OCI-LY7 (cell line): ENCODE measurements at regions not wholly inside any gene's neighbourhood (a gene's known extent, or its start where the extent isn't known, plus 50 kb on each side); places are given as distances from the start of the nearest gene placed in this dataset.

Experiments used
- BruUV-seq: library from RNA; stranded (reverse); fragments of 400-500 nt; replicated peaks from 2 replicates; lab custom pipeline; 2021; lab: Mats Ljungman, UMichigan
- CTCF ChIA-PET: fragments of 300-600 bp; sonication (Branson Sonifier 250); formaldehyde crosslinking; loops from one replicate; lab custom pipeline; 2022; ENCODE audit warnings: antibody characterized with exemption; ENCODE audit not compliant: unreplicated experiment; lab: Charles Lee
- POLR2A ChIA-PET: fragments of 300-600 bp; sonication (Branson Sonifier 250); formaldehyde crosslinking; loops from one replicate; lab custom pipeline; 2022; ENCODE audit warnings: antibody characterized with exemption; lab: Charles Lee
- DNase-seq: peaks from one replicate; pipeline ENCODE4 v3.0.0-alpha.2; 2015; ENCODE audit warnings: low spot score
- H2AFZ ChIP-seq: fragments of 200-600 bp; sonication (generic), shearing (Covaris generic); 2 replicates; pipeline ENCODE4 v1.6.1; 2014; ENCODE audit warnings: mild to moderate bottlenecking, antibody characterized with exemption, low read length, moderate library complexity
- H3K27ac ChIP-seq: fragments of 200-600 bp; sonication (generic); 2 replicates; pipeline ENCODE4 v1.5.1; 2014; ENCODE audit warnings: mixed run types, low read depth, mild to moderate bottlenecking, moderate library complexity, low read length, inconsistent platforms; ENCODE audit not compliant: poor library complexity, severe bottlenecking
- H3K36me3 ChIP-seq: fragments of 200-600 bp; sonication (generic); 2 replicates; pipeline ENCODE4 v1.6.1; 2014; ENCODE audit warnings: mild to moderate bottlenecking, antibody characterized with exemption, low read length, moderate library complexity, mixed read lengths; ENCODE audit not compliant: insufficient read depth
- H3K4me1 ChIP-seq: fragments of 200-600 bp; sonication (generic); 2 replicates; pipeline ENCODE4 v1.5.1; 2014; ENCODE audit warnings: mild to moderate bottlenecking, low read length; ENCODE audit not compliant: insufficient read depth, poor library complexity, severe bottlenecking
- H3K4me2 ChIP-seq: fragments of 200-600 bp; sonication (generic); 2 replicates; pipeline ENCODE4 v1.6.1; 2014; ENCODE audit warnings: mild to moderate bottlenecking, low read length
- H3K4me3 ChIP-seq: fragments of 200-600 bp; sonication (generic); 2 replicates; pipeline ENCODE4 v1.5.1; 2014; ENCODE audit warnings: mild to moderate bottlenecking, low read depth, low read length; ENCODE audit not compliant: poor library complexity, severe bottlenecking
- H3K79me2 ChIP-seq: fragments of 200-600 bp; sonication (generic); 2 replicates; pipeline ENCODE4 v1.6.1; 2016; ENCODE audit warnings: low read depth, mild to moderate bottlenecking, low read length, moderate library complexity, mixed read lengths; ENCODE audit not compliant: insufficient read depth
- H3K9me2 ChIP-seq: fragments of 200-600 bp; sonication (generic); 2 replicates; pipeline ENCODE4 v1.6.1; 2016; ENCODE audit warnings: mild to moderate bottlenecking, low read length, mixed read lengths; ENCODE audit not compliant: insufficient read depth
- H3K9me3 ChIP-seq: fragments of 200-600 bp; sonication (generic); 2 replicates; pipeline ENCODE4 v1.6.1; 2014; ENCODE audit warnings: mild to moderate bottlenecking, mixed run types, low read length, mixed read lengths
- H4K20me1 ChIP-seq: fragments of 200-600 bp; sonication (generic); 2 replicates; pipeline ENCODE4 v1.6.1; 2014; ENCODE audit warnings: mild to moderate bottlenecking, antibody characterized with exemption, low read length, moderate library complexity, mixed read lengths; ENCODE audit not compliant: insufficient read depth
- CTCF ChIP-seq: fragments of 200-600 bp; sonication (generic); conservative IDR thresholded peaks from 2 replicates; pipeline ENCODE4 v1.5.1; 2014; ENCODE audit warnings: mild to moderate bottlenecking, antibody characterized with exemption, low read length, moderate library complexity, mixed read lengths
- EZH2phosphoT487 ChIP-seq: fragments of 200-600 bp; sonication (generic); IDR thresholded peaks from 2 replicates; pipeline ENCODE4 v1.6.1; 2018; ENCODE audit warnings: low read depth, borderline replicate concordance, mild to moderate bottlenecking, mixed run types, antibody characterized with exemption, low read length, moderate library complexity, mixed read lengths
- intact Hi-C: fragments of 100-400 bp; cut with micrococcal nuclease; formaldehyde crosslinking; loops from one replicate; pipeline ENCODE4 v1.10.0; 2022; ENCODE audit not compliant: unreplicated experiment

DNA sequence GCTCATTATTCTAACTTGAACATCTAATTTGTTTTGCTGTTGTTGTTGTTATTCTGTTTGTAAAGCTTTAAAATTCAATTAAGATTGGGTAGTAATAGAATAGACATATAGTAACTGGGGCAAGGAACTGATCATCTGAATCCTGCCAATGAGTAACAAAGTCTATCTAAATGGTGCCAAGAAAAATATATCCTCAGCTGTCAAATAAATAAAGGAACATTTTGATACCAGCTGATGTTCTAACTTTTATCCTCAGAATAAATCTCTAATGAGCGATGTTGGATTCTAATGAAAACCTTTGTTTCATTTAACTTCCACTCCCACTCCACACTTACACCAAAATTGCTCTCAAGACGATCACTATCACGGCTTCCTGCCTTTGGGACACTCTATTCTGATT, 210.9 kb downstream of the TINAG start:
- Histone ChIP-seq H3K27ac (no peak overlapping the region), H2AFZ (no peak overlapping the region), H3K79me2 (no peaks in the 10 kb centered on the region), H4K20me1 (no peaks in the 10 kb centered on the region), H3K4me2 (no peak overlapping the region), H3K4me1 (no peaks in the 10 kb centered on the region), H3K9me2 (no peaks in the 10 kb centered on the region), H3K9me3 (no peaks in the 10 kb centered on the region), H3K4me3 (no peak overlapping the region), H3K36me3 (no peaks in the 10 kb centered on the region)
- no peak for DNase-seq
- no TSS peak for BruUV-seq
- TF ChIP-seq CTCF (no peak), EZH2phosphoT487 (no peak)
- intact Hi-C loops: no loop called here
- CTCF ChIA-PET: no interaction called here
- POLR2A ChIA-PET: interaction anchor here (0.6 kb wide), 1 partner anchor 21 kb away, joined by 3 read pairs; no protein-coding TSS in a partner anchor

DNA sequence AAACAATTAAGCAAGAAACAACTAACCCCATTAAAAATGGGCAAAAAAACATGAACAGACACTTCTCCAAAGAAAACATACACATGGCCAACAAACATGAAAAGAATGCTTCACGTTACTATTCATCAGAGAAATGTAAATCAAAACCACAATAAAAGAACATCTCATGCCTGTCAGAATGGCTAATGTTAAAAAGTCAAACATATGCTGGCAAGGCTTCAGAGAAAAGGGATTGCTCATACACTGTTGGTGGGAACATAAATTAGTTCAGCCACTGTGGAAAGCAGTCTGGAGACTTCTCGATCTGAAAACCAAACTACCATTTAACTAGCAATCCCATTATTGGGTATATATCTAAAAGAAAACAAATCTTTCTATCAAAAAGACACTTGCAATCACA, 217.5 kb downstream of the TINAG start:
- H3K27ac ChIP-seq: no peak overlapping the region
- intact Hi-C loops: no loop called here
- ChIA-PET CTCF (no interaction called here), POLR2A (no interaction called here)
- DNase-seq: no peak
- no peak overlapping the region for H3K4me3 ChIP-seq
- no peak overlapping the region for H3K4me2 ChIP-seq
- H3K79me2 ChIP-seq: no peaks in the 10 kb centered on the region
- no peaks in the 10 kb centered on the region for H3K9me2 ChIP-seq
- H3K36me3 ChIP-seq: no peaks in the 10 kb centered on the region
- H3K9me3 ChIP-seq: no peaks in the 10 kb centered on the region
- BruUV-seq: no TSS peak
- H3K4me1 ChIP-seq: no peaks in the 10 kb centered on the region
- TF ChIP-seq CTCF (no peak), EZH2phosphoT487 (no peak)
- H2AFZ ChIP-seq: no peak overlapping the region
- no peaks in the 10 kb centered on the region for H4K20me1 ChIP-seq

- CTCF ChIA-PET: no interaction called here
Measured at GRCh38 chr6:54533567-54533966, 225.3 kb downstream of the TINAG start.

More at GRCh38 chr6:54533567-54533966, 225.3 kb downstream of the TINAG start:
- POLR2A ChIA-PET: interaction anchor here (0.7 kb wide), 1 partner anchor 180 kb away, joined by 3 read pairs; no protein-coding TSS in a partner anchor
- no peaks in the 10 kb centered on the region for H3K9me2 ChIP-seq
- no TSS peak for BruUV-seq
- intact Hi-C loops: no loop called here
- H3K4me2 ChIP-seq: no peak overlapping the region
- no peak overlapping the region for H3K4me3 ChIP-seq
- TF ChIP-seq EZH2phosphoT487 (no peak), CTCF (no peak)
- H3K9me3 ChIP-seq: no peaks in the 10 kb centered on the region
- no peak overlapping the region for H3K27ac ChIP-seq
- DNase-seq: no peak
- H3K79me2 ChIP-seq: no peaks in the 10 kb centered on the region
- H2AFZ ChIP-seq: no peak overlapping the region
- H4K20me1 ChIP-seq: no peaks in the 10 kb centered on the region
- H3K36me3 ChIP-seq: no peaks in the 10 kb centered on the region
- no peaks in the 10 kb centered on the region for H3K4me1 ChIP-seq
